ENCODE measurements at regions not wholly inside any gene's neighbourhood (a gene's known extent, or its start where the extent isn't known, plus 50 kb on each side); places are given as distances from the start of the nearest gene placed in this dataset.

DNA sequence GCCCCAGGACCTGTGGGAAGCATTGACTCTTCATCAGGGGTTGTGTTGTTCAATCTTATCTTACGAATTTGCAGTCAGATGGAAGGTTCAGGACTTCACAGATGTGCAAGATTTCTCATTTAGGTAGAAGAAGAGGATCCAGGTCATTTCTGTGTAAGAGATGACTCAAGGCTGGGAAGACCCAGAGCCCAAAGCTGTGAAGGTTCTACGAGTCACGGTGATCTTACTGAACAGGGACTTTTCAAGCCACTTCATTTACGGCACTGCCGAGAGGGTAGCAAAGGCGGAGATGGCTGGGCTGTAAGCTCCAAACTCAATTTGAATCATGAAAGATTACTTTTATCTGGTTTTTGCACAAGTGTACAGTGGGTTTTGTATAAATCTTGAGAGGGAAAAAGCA is 228.0 kb upstream of the MEX3C start:
- TF ChIP-seq FOXP2 (optimal IDR thresholded peaks at IDR 0.05; ENCODE audit: borderline replicate concordance, extremely low read depth, extremely low read length, insufficient read depth) (no peak), TAF1 (IDR thresholded peaks at IDR 0.05; ENCODE audit: borderline replicate concordance, insufficient read depth, low read length) (no peak), POLR2AphosphoS5 (IDR thresholded peaks at IDR 0.05; ENCODE audit: low read depth, low read length) (no peak), SIN3A (IDR thresholded peaks at IDR 0.05; ENCODE audit: borderline replicate concordance, insufficient read depth, low read length) (no peak)
- TF ChIP-seq, protein P1, sequence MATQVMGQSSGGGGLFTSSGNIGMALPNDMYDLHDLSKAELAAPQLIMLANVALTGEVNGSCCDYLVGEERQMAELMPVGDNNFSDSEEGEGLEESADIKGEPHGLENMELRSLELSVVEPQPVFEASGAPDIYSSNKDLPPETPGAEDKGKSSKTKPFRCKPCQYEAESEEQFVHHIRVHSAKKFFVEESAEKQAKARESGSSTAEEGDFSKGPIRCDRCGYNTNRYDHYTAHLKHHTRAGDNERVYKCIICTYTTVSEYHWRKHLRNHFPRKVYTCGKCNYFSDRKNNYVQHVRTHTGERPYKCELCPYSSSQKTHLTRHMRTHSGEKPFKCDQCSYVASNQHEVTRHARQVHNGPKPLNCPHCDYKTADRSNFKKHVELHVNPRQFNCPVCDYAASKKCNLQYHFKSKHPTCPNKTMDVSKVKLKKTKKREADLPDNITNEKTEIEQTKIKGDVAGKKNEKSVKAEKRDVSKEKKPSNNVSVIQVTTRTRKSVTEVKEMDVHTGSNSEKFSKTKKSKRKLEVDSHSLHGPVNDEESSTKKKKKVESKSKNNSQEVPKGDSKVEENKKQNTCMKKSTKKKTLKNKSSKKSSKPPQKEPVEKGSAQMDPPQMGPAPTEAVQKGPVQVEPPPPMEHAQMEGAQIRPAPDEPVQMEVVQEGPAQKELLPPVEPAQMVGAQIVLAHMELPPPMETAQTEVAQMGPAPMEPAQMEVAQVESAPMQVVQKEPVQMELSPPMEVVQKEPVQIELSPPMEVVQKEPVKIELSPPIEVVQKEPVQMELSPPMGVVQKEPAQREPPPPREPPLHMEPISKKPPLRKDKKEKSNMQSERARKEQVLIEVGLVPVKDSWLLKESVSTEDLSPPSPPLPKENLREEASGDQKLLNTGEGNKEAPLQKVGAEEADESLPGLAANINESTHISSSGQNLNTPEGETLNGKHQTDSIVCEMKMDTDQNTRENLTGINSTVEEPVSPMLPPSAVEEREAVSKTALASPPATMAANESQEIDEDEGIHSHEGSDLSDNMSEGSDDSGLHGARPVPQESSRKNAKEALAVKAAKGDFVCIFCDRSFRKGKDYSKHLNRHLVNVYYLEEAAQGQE (IDR thresholded peaks at IDR 0.05; ENCODE audit: insufficient read depth in 1 of 2, low read depth in 2 of 2, low read length in 2 of 2), result no peak

Measured in PFSK-1 (cell line).